Islet precursor cell (in vitro differentiated cells): ENCODE measurements at regions not wholly inside any gene's neighbourhood (a gene's known extent, or its start where the extent isn't known, plus 50 kb on each side); places are given as distances from the start of the nearest gene placed in this dataset.
A peak's percentile ranks its signal among the peaks of the same experiment; 100 is the strongest.

Experiments used
- DNase-seq: peaks from one replicate; pipeline ENCODE4 v3.0.0-alpha.2; 2018

DNA sequence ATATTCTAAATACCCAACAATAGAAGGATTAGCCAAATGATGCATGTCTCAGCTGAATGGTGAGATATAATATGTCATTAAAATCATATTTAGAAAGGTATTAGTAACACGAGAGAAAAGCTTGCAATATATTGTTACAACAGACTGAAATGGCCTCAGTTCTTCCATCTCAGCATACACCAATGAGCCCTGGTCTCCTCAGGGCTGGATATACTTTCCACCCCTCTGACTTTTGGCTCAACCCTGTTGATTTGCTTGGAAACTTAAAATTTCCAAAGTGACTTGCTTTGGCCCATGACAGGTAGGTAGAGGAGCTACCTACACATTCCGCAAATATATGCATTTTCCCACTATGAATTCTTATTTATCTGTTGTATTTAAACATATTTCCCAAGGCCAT, 908.1 kb upstream of the TMEM132C start:
- DNase-seq, result no peak

DNA sequence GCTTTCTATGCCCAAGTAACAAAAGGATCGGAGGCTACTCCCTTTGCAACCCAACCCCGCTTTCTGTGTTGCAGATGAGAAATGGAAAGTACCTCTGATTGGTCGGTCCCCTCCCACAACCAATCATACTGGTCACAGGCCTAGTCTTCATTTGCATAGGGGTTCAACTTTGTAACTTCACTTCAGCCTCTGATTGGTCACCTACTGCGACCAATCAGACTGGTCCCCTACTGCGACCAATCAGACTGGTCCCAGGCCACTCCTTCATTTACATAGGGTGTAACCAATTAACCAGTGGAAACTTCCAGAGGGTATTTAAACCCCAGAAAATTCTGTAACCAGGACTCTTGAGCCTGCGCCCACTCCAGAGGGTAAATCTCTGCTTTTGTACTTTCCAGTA, 906.4 kb upstream of the TMEM132C start:
- no peak for DNase-seq

DNA sequence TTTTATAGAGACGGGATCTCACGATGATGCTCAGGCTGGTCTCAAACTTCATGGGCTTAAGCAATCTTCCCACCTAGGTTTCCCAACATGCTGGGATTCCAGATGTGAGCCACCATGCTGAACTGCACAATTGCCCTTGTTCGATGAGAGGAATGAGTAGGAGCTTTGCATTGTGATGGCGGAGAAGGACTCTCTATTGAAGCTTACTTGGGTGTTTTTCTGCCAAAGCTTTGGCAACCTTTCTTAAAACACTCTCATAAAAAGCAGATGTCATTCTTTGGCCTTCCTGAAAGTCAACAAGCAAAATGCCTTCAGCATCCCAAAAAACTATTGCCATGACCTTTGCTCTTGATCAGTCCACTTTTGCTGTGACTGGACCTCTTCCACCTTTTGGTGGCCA, 904.8 kb upstream of the TMEM132C start:
- no peak for DNase-seq

DNA sequence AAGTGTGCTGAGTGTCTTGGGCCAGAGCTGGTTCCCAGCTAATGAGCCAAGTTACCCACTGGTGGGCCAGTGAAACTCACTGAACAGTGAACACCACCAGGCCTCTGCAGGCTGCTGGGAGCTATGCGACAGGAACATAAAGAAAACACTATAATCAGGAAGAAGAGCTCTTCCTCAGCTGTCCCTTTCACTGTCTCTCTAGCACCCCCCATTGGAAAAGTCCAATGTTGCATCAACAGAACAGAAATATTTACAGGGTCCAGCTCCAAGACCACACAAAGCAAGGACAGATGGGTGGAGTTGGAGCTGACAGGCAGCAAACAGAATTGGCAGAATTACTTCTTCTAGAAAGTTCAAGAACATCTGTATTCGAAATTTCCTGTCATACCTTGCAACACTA, 903.6 kb upstream of the TMEM132C start:
- peak; percentile 75 for DNase-seq

DNA sequence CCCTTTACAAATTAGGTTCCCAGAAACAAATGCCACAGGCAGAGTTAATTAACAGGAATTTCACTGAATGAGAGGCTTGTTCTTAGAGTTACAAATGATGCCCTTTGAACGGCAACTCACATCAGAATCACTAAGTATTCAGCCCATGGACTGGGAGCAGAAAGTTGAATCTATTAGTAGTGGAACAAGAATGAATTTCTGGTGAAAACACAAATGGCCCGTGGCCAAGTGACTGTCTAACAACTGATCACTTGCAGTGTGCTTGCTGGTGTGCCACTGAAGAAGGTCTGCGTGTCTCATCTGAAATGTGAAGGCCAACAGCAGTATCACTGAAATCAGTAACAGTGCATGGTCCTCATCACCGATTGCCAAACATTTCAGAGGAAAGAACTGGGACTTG, 893.4 kb upstream of the TMEM132C start:
- no peak for DNase-seq

DNA sequence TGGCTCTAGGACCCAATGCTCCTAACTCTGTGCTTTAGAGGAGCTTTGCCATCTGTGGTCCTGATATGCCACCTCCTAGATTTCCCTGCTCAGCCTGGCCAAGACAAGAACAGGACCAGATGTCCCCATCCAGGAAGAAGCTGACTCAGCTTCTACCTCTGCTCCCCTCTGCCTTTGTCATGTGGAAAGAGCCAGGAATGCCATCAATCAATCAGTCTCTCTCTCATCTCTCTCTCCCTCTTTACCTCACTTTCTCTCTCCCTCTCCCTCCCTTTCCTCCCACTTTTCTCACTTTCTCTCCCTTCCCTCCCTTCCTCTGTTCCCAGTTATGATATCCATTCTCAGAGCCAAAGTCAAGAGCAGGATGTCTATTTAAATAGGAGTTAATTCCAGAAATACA, 892.5 kb upstream of the TMEM132C start:
- DNase-seq, result no peak

DNA sequence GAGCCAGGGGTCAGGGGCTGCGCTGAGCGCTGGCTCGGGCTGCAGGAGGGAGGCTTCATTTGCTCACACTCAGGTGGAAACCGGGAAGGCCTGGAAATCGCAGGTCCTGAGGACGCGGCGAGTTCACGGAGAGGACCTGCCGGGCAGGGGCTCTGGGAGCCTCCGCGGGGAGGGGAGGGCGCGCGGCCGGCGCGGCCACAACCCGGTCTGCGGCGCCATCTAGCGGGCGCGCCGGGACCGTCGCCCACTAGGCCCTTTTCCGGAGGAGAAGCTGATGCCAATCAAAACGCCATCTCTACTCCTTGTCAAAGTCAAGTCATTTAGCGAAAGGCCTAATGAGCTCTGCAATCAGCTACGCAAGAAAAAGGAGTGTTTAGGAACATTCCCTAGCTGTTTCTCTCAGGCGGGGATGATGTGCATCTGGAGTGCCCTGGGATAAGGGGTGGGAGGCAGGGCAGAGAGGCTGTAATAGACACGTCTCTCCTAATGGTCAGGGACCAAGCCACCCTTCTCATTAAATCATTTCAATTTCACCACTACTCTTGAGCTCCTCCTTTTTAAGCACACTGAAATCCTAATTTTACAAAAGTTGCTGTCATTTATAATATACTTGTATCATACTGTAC, 885.8 kb upstream of the TMEM132C start:
- peak; percentile 92 for DNase-seq

DNA sequence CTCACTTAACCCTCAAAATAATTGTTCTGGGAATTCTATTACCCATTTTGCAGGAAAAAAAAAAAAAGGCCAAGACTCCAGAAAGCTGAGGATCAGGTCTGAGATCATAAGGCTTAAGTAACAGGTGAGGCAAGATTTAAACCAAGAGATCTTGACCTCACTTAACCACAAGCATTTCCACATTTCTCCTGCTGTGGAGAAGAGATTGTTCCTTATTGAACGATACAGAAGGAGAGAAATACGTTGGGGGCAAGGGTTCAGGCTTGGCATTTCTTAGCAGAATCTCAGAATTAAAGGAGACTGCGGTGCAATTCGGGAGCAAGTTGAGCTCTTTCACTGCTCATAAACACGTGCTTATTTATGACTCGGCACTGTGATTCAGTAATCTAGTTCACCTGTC, 885.3 kb upstream of the TMEM132C start:
- no peak for DNase-seq

DNA sequence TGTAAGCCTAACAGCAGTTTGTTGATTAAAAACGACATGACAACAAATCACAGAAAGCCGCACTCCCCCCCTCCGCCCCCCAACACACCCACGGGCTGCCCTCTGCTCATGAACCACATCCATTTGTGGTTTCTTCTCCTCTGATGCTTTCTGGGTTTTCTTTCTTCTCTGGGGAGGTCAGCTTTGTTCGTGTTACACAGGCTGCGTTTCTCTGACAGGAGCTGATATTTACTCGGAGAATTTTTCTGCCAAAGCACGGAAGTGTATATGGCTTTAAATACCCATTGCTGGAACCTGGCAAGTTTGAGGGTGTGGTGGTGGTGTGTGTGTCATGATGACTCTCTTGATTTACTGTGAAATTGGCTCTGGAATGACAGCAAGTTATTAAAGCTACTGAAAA, 883.7 kb upstream of the TMEM132C start:
- no peak for DNase-seq

DNA sequence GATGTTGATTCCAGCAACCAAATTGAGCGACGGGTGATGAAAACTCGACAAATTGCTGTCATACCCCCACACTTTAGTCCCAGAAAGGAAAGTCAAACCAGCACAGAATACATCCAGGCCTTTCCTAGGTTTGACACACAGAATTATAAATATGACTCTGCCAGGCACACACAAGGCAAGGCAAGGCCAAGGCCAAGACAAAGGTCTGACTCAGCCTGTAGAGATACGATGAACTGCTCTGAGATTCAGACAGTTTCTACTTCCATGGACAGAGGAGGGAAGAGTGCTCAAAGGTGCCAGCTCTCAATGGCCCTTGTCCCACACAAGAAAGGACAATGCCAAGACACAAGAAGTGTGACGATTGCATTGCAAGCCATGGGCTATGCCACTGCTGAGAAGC, 880.2 kb upstream of the TMEM132C start:
- DNase-seq, result no peak

DNA sequence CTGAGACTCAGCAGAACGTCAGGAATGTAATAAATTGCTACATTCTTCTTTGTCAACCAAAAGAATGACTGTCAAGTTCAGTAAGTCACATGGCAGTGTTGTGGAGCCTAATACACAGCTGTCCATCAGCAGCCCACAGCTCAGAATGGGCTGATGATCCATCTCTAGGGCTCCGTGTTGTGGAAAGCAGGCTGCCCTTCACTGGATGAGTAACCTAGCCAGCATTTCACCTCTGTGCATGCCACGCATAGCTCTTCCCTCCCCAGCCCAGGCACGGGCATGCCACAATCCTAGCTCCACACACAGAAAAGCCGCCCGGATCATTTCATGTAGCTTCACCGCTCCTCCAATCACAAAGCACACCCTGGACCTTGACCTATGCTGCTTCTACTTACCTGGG, 878.0 kb upstream of the TMEM132C start:
- DNase-seq, result no peak

DNA sequence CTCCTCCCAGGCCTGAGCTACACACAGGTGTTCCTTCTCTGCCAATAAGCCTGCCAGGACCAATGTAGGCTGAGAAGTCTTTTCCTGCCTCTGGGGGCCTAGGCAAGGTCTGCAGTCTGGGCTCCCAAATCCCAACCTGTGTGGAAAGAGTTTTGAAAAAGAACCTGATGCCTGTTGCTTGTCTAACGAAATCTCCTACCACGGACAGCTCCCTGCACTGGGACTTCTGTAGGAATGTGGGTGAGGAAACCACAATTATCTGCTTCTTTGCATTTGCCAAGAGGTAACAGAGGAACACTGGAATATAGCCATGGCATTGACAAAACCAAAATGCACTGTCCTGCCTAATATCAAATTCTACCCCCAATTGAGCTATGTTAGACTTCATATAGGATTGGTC, 877.0 kb upstream of the TMEM132C start:
- DNase-seq, result peak; percentile 86

DNA sequence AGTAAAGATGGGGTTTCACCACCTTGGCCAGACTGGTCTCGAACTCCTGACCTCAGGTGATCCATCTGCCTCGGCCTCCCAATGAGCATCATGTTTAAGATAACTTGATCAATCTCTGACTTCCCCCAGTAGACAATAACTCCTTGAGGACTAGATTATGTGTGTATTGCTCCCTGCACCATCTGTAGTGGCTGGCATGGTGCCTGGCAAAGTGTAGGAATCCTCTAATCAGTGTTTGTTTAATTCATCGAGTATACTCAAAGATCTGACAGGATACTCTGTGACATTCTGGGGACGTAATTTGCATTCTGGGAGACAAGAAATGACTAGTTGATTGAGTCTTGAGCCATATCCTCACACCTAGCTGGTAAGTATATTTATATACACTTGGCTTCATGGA, 873.5 kb upstream of the TMEM132C start:
- no peak for DNase-seq

DNA sequence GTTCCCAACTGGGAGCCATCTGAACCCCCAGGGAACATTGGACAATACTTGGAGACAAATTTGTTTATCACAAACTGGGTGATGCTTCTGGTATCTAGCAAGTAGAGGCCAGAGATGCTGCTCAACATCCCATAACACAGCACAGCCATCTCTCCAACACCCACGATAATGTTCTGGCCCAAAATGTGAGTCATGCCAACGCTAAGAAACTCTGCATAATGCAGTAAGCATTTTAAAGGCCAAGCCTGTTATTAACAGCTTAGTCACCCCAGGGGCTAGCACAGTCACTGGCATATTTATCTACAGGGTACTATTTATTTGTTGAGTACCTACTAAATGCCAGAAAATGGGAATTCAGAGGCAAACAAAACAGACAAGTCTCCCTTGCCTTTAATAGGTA, 873.1 kb upstream of the TMEM132C start:
- no peak for DNase-seq

DNA sequence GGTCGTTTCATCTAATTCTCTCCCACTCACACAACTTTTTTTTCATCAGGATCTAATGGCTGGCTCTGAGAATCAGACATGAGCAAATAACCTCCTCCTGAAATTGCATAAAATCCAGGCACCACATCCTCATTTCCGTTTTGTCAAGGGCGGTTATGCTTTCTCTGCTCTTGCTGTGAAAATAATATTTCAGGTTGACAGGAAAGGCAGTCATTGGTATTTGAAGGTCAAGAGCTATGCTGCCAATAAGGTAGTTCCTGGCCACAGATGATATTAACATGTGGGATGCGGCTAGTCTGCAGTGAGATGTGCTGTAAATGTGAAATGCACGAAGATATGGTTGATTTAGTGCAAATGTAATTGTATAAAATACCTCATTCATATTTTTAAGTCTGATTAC, 870.2 kb upstream of the TMEM132C start:
- DNase-seq, result no peak

DNA sequence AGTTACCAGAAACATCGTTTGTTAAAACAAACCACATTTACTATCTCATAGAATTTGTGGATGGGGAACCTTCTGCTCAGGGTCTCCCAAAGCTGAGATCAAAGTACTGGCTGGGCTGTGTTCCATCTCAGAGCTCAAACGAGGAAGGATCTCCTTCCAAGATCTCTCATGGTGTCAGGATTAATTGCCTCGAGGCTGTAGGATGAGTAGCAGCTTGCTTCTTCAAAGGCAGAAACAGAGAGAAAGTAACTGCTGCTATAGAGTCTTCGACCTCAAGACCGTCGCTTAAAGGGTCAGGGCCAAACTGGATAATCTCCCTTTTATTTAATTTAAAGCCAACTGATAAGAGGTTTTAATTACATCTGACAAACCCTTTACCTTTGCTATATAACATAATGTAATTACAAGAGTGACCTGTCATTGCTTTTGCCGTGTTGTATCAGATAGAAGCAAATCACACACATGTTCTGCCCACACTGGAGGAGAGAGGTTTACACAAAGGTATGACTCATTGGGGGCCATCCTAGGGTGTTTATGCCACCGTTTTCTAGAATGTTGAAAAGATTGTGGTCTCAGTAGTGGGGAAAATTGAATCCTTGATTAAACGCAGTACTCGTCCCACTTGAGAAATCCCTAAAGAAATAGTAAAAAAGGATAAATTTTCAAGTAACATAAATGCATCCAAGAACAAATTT, 868.8 kb upstream of the TMEM132C start:
- no peak for DNase-seq

DNA sequence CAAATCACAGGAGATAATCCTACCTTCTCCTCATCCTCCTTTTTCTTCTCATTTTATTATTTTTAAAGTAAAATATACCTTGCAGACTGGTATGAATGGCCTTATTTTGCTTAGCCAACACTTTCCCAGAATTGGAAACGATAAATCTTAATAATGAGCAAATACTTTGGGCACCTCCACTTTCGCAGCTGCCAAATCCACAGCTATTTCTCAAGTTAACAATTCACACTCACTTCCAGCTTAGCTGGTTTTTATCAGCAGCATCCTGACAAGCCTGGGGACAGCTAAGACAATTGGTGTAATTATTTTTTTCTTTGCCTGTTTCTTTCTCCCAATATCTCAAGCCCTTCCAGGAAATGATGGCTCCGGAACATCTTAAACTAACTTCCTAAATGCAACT, 867.5 kb upstream of the TMEM132C start:
- no peak for DNase-seq

DNA sequence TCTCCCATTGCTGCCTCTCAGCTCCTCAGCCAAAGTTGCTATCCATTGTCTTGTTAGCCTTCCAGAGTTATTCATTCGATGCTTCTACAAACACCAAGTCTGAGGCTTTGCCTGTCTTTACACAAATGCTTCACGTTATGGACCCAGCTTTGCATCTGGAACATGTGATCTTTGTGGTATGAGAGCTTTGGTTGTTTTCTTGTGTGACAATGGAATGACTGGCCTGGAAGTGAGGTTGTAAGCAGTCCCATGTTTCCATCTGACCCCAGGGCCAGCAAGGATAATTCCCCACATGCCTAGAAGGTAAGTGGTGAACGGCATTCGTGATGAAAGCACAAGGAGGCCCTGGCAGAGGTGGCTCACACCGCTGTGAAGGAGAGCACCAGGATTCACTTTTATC, 866.7 kb upstream of the TMEM132C start:
- DNase-seq, result no peak

DNA sequence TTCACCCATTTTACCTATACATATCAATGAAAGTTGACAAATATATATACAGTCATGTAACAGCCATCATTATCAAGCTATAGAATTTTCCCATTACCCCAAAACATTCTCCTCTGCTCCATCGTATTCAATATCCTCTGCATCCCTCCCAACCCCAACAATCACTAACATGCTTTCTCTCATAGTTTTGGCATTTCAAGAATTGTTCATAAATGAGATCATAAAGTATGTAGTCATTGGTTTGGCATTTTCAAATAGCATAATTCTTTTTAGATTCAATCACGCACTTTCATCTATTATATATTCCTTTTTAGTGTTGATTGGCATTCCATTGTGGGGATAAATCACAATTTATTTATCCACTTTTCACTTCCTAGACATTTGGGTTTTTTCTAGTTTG, 866.0 kb upstream of the TMEM132C start:
- DNase-seq, result no peak

DNA sequence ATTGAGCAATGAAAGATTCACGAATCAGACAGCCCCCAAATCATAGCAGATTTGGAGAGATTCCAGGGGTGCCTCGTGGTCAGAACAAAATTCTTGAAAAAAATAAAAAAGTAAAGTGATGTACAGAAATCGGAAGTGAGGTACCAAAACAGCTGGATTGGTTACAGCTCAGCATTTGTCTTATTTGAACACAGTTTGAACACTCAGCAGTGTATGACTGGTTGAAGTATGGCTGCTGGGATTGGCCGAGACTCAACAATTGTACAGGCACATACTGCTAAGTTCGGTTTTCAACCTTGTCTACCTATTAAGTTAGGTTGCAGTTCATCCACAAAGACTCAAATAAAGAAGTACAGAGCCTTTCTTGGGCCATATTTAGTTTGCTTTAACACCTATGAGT, 865.4 kb upstream of the TMEM132C start:
- no peak for DNase-seq

DNA sequence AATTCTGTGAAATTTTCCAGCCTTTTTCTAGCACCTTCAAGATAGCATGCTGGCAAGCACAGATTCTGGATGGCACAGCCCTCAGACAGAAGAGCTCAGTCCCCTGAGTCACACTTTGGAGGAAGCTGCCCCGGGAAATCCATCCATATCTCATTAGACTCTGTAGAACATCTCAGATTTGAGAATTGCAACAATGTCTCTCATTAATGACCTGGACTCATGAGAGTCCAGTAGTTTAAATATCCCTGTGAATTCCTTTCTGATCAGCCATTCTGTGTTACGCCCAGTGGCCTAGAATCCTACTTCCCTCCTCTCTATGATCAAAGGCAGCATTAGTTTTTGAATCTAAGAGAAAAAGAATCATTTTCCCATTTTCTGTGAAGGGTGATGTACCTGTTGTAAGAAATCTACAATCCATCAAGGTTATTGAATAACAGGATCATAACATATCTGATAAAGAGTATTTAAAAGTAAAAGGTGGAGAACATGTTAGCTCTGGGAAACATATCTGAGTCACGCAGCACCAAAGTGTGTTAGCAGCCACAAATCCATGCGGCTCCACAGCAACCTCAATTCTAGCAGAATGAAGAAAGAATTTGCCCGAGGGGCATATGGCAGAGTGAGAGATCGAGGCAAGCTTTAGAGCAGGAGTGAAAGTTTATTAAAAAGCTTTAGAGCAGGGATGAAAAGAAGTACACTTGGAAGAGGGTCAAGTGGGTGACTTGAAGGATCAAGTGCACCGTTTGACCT, 855.6 kb upstream of the TMEM132C start:
- peak; percentile 50 for DNase-seq

DNA sequence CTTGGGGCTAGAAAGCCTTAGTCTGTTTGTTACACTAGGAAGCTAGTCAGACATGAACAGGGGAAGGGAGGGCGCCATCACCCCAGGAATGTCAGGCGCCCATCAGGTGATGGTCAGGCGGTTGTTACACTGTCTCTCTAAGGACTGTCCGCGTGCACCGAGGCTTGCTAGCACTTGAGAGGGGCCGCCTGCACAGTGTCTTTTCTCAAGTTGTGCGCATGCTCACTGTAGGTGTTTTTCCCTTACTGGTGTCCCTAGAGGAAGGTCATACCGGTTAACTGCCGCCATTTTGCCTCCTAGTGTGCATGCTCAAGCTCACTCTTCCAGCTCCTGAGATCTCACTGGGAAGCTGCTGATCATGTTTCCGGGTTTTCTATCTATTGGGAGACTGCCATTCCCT, 855.0 kb upstream of the TMEM132C start:
- DNase-seq, result peak; percentile 51

DNA sequence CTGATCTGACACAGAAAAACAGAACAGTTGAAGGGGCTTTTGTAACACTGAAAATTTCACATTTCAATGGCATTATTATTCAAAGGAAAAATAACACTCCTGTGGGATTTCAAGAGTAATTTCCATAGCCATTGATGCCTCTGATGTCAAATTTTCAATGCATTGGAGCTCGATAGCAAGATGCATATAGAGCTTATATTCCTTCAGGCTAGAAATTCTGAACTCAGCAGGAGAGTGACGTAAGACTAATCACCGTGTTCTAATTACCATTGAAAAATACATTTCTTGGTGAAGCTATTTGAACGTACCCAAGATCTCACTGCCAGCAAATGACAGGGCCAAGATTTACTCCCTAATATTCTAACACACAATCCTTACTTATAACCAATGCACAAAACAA, 854.1 kb upstream of the TMEM132C start:
- DNase-seq, result no peak

DNA sequence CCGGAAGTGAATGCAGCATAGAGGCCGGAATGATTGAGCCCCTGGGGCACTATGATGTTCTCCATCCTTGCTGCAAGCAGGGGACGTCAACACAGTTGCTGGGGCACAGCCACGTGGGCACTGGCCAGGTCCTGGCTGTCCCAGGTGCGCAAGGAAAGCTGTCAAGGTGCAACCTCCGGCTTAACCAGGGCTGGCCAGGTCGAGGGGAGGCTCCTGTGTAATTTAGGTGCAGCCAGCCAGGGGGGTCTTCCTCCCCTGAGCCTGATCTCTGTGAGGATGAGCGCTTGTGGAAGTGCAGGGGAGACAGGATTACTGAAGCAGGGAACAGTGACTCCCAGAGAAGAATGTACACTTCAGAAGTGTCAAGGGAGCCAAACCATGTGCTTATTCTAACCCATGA, 852.8 kb upstream of the TMEM132C start:
- DNase-seq, result peak; percentile 56
